GM23248 (cell line): ENCODE measurements at regions not wholly inside any gene's neighbourhood (a gene's known extent, or its start where the extent isn't known, plus 50 kb on each side); places are given as distances from the start of the nearest gene placed in this dataset.
A peak's percentile ranks its signal among the peaks of the same experiment; 100 is the strongest.

Source experiments
- DNase-seq: peaks from one replicate; pipeline ENCODE4 v3.0.0-alpha.2; 2015
- H2AFZ ChIP-seq: fragments of 200-600 bp; sonication (generic); 2 replicates; pipeline ENCODE4 v1.6.1; 2016; ENCODE audit warnings: antibody characterized with exemption
- H3F3A ChIP-seq: fragments of 200-600 bp; sonication (generic); 2 replicates; pipeline ENCODE4 v1.6.1; 2016; ENCODE audit warnings: mild to moderate bottlenecking, antibody characterized with exemption, mixed run types; ENCODE audit not compliant: insufficient read depth
- H3K27ac ChIP-seq: fragments of 200-600 bp; sonication (generic); 2 replicates; pipeline ENCODE4 v1.5.1; 2016; ENCODE audit warnings: mild to moderate bottlenecking
- H3K27me3 ChIP-seq: fragments of 200-600 bp; sonication (generic); replicated peaks from 2 replicates; pipeline ENCODE4 v1.6.1; 2016; ENCODE audit warnings: mild to moderate bottlenecking; ENCODE audit not compliant: insufficient read depth
- H3K36me3 ChIP-seq: fragments of 200-600 bp; sonication (generic); 2 replicates; pipeline ENCODE4 v1.6.1; 2016; ENCODE audit warnings: low read depth, mild to moderate bottlenecking
- H3K4me1 ChIP-seq: fragments of 200-600 bp; sonication (generic); 2 replicates; pipeline ENCODE4 v1.6.1; 2016; ENCODE audit warnings: mild to moderate bottlenecking; ENCODE audit not compliant: insufficient read depth
- H3K4me2 ChIP-seq: fragments of 200-600 bp; sonication (generic); one replicate; pipeline ENCODE4 v1.6.1; 2016; ENCODE audit warnings: mild to moderate bottlenecking; ENCODE audit not compliant: unreplicated experiment
- H3K4me3 ChIP-seq: fragments of 200-600 bp; sonication (generic); 2 replicates; pipeline ENCODE4 v1.5.1; 2016; ENCODE audit warnings: mild to moderate bottlenecking
- H3K79me2 ChIP-seq: fragments of 200-600 bp; sonication (generic); 2 replicates; pipeline ENCODE4 v1.6.1; 2016; ENCODE audit warnings: mild to moderate bottlenecking; ENCODE audit not compliant: insufficient read depth
- H3K9ac ChIP-seq: fragments of 200-600 bp; sonication (generic); 2 replicates; pipeline ENCODE4 v1.6.1; 2016; ENCODE audit warnings: mild to moderate bottlenecking
- H3K9me2 ChIP-seq: fragments of 200-600 bp; sonication (generic); 2 replicates; pipeline ENCODE4 v1.6.1; 2016; ENCODE audit warnings: mixed run types, mild to moderate bottlenecking, moderate library complexity; ENCODE audit not compliant: insufficient read depth
- H3K9me3 ChIP-seq: fragments of 200-600 bp; sonication (generic); one replicate; pipeline ENCODE4 v1.6.1; 2017; ENCODE audit warnings: low read depth
- H4K20me1 ChIP-seq: fragments of 200-600 bp; sonication (generic); 2 replicates; pipeline ENCODE4 v1.6.0; 2016; ENCODE audit not compliant: insufficient read depth
- EZH2 ChIP-seq: fragments of 200-600 bp; sonication (generic); IDR thresholded peaks from 2 replicates; pipeline ENCODE4 v1.6.1; 2018; ENCODE audit warnings: antibody characterized with exemption, mild to moderate bottlenecking; ENCODE audit not compliant: insufficient read depth, poor library complexity, severe bottlenecking
- EZH2phosphoT487 ChIP-seq: fragments of 200-600 bp; sonication (generic); IDR thresholded peaks from 2 replicates; pipeline ENCODE4 v1.6.1; 2018; ENCODE audit warnings: antibody characterized with exemption, moderate library complexity, mild to moderate bottlenecking, low read depth; ENCODE audit not compliant: insufficient read depth
- WGBS, 2 experiments: methylation state at CpG; one replicate each; pipeline ENCODE4 v1.1.6; 2015 to 2017; ENCODE audit warnings: low lambda C conversion rate in 2 of 2, low coverage in 1 of 2; ENCODE audit errors: missing lambda C conversion rate in 2 of 2; 5-methylcytosine and 5-hydroxymethylcytosine counted together
- in situ Hi-C: fragments of 300-500 bp; cut with MboI; formaldehyde crosslinking; loops from 2 replicates; pipeline ENCODE4 v1.15.0; 2020

DNA sequence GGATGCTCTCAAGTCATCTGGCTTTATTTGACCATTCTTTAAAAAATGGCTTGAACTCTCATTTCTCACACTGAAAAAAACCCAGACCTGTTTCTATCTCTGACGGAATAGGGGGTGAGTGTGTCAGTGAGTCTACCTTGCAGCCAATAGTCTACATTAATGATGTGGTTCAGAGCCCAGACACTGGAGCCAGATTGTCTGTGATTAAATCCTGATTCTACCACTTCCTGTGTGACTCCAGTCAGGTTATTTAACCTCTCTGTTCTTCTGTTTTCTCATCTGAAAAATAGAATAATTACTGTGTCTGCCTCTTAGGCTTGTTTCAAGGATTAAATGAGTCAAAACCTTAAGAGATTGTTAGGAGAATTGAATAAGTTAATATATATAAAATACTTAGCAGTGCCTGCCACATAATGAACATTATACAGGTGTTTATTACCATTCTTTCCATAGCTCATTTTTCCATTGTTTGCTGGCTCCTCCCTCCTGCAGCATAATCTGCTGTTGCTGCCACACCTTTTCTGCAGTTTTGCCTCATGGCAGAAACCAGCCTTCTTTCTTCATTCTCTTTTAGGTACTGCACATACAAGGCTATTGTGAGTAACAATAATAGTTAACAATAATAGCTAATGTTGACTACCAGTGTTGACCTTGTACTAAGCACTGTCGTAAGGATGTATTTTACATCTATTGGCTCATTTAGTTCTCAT, 157.6 kb upstream of the IVNS1ABP start:
- Histone ChIP-seq H3K9me2 (no peaks in the 10 kb centered on the region), H3K9me3 (no peaks in the 10 kb centered on the region), H4K20me1 (no peaks in the 10 kb centered on the region), H3F3A (no peaks in the 10 kb centered on the region), H3K27me3 (no peaks in the 10 kb centered on the region), H3K79me2 (no peaks in the 10 kb centered on the region), H2AFZ (no peak overlapping the region), H3K4me2 (no peak overlapping the region), H3K4me3 (no peak overlapping the region), H3K9ac (no peak overlapping the region), H3K4me1 (0 out of 2 replicates have a peak, but pooled peaks cover 3% of the 10 kb centered on the region), H3K36me3 (no peaks in the 10 kb centered on the region), H3K27ac (no peak overlapping the region)
- in situ Hi-C loops: no loop called here
- DNase-seq: peak; percentile 30
- WGBS, 2 experiments: 74% methylated on average over 2 of the region's 2 CpGs
- TF ChIP-seq EZH2phosphoT487: no peak
- TF ChIP-seq EZH2: no peak

- no peak for DNase-seq
- no peaks in the 10 kb centered on the region for H3K9me3 ChIP-seq
- H3K9me2 ChIP-seq: no peaks in the 10 kb centered on the region
- H3F3A ChIP-seq: no peaks in the 10 kb centered on the region
- H3K27ac ChIP-seq: no peak overlapping the region
- no peaks in the 10 kb centered on the region for H4K20me1 ChIP-seq
- no peaks in the 10 kb centered on the region for H3K27me3 ChIP-seq
- H3K4me1 ChIP-seq: 0 out of 2 replicates have a peak, but pooled peaks cover 3% of the 10 kb centered on the region
- in situ Hi-C loops: no loop called here
- no peak for TF ChIP-seq EZH2
- TF ChIP-seq EZH2phosphoT487: no peak
- no peaks in the 10 kb centered on the region for H3K79me2 ChIP-seq
- WGBS, 2 experiments: 88 to 89% methylated on average over 6 of the region's 6 CpGs
- H3K4me3 ChIP-seq: no peak overlapping the region
- H3K4me2 ChIP-seq: no peak overlapping the region
- H3K9ac ChIP-seq: no peak overlapping the region
- no peak overlapping the region for H2AFZ ChIP-seq
- no peaks in the 10 kb centered on the region for H3K36me3 ChIP-seq
Observed at GRCh38 chr1:185473186-185473585, 156.1 kb upstream of the IVNS1ABP start.

DNA sequence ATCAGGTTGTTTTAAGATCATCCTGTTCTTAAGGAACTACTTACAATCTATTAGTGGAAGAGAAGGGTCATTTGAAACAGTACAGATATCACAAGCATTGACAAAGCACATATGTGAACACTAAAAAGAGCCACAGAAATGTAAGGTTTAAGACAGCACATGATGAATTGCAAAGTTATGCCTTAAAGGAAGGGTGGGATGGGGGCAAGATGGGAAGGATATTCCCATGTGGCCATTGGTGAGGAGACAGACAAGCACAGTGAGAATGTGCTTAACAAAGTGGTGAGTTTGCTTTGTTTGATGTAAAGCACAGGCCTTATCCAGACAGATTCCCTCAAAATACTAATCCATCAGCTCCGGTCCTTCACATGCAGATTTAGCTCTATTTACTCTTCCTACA, 151.6 kb upstream of the IVNS1ABP start:
- Histone ChIP-seq H3F3A (0 out of 2 replicates have a peak, but pooled peaks cover under 1% of the 10 kb centered on the region), H3K27me3 (no peaks in the 10 kb centered on the region), H3K27ac (no peak overlapping the region), H3K4me1 (peaks cover 3% of the 10 kb centered on the region; the same call in 1 of the 2 replicates), H3K36me3 (no peaks in the 10 kb centered on the region), H3K79me2 (no peaks in the 10 kb centered on the region), H3K9me2 (no peaks in the 10 kb centered on the region), H3K9me3 (no peaks in the 10 kb centered on the region), H4K20me1 (no peaks in the 10 kb centered on the region), H3K9ac (no peak overlapping the region), H3K4me2 (no peak overlapping the region), H3K4me3 (no peak overlapping the region), H2AFZ (no peak overlapping the region)
- DNase-seq: no peak
- TF ChIP-seq EZH2 (no peak), EZH2phosphoT487 (no peak)
- 83 to 90% methylated on average over 1 of the region's 1 CpG for WGBS, 2 experiments
- in situ Hi-C loops: no loop called here

GRCh38 chr1:185467122-185467521, 150.1 kb upstream of the IVNS1ABP start:
- TF ChIP-seq EZH2 (no peak), EZH2phosphoT487 (no peak)
- H3K27ac ChIP-seq: no peak overlapping the region
- no peaks in the 10 kb centered on the region for H3K9me2 ChIP-seq
- H3K4me1 ChIP-seq: peaks cover 15% of the 10 kb centered on the region
- in situ Hi-C loops: no loop called here
- H2AFZ ChIP-seq: no peak overlapping the region
- DNase-seq: no peak
- no peaks in the 10 kb centered on the region for H4K20me1 ChIP-seq
- H3K9me3 ChIP-seq: no peaks in the 10 kb centered on the region
- no peak overlapping the region for H3K9ac ChIP-seq
- no peak overlapping the region for H3K4me3 ChIP-seq
- peaks cover 11% of the 10 kb centered on the region; the same call in 1 of the 2 replicates for H3F3A ChIP-seq
- H3K36me3 ChIP-seq: no peaks in the 10 kb centered on the region
- H3K79me2 ChIP-seq: no peaks in the 10 kb centered on the region
- no peak overlapping the region for H3K4me2 ChIP-seq
- WGBS, 2 experiments: 84% methylated on average over 7 of the region's 7 CpGs
- H3K27me3 ChIP-seq: no peaks in the 10 kb centered on the region
